SK-N-MC (cell line): ENCODE measurements at regions not wholly inside any gene's neighbourhood (a gene's known extent, or its start where the extent isn't known, plus 50 kb on each side); places are given as distances from the start of the nearest gene placed in this dataset.

Experiments used
- EZH2 ChIP-seq: fragments of 200-600 bp; sonication (generic); IDR thresholded peaks from one replicate; pipeline ENCODE4 v1.6.1; 2017; ENCODE audit warnings: antibody characterized with exemption
- FOXP2 ChIP-seq: optimal IDR thresholded peaks from 2 replicates; pipeline ENCODE3; 2011; ENCODE audit warnings: mild to moderate bottlenecking, moderate library complexity; ENCODE audit not compliant: insufficient read depth; ENCODE audit errors: extremely low read length, control extremely low read depth
- POLR2AphosphoS5 ChIP-seq: IDR thresholded peaks from 2 replicates; pipeline ENCODE4 v1.6.1; 2012; ENCODE audit warnings: mild to moderate bottlenecking, low read depth, low read length, borderline replicate concordance

DNA sequence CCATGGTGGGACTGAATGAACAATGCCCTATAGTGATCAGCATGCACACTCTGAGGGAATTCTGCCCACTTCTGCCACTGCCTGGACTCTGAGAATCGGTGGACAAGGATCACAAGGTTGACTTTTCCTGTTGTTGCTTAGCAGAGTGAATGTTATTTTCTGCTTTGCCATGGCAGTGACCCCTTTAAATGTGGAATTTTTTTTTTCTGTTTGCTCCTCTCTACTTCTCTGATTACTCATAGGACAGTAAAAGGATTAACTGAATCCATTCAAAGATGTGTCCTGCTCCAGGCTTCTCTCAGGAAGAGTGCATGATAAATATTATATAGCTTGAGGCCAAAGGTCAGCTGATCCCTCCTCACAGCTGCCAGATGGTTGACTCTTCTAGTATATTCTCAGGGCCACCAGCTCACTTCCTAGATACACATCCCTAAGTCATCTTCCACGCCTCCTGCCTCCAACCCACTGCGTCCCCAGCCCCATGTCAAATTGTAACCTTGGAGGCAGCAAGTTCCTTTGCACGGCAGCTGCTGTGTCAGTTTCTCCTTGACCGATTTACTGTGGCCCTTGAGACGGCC lies 74.0 kb upstream of the RALGPS2 start:
- TF ChIP-seq POLR2AphosphoS5 (no peak), FOXP2 (no peak), EZH2 (no peak)
